ENCODE measurements at regions not wholly inside any gene's neighbourhood (a gene's known extent, or its start where the extent isn't known, plus 50 kb on each side); places are given as distances from the start of the nearest gene placed in this dataset.

DNA sequence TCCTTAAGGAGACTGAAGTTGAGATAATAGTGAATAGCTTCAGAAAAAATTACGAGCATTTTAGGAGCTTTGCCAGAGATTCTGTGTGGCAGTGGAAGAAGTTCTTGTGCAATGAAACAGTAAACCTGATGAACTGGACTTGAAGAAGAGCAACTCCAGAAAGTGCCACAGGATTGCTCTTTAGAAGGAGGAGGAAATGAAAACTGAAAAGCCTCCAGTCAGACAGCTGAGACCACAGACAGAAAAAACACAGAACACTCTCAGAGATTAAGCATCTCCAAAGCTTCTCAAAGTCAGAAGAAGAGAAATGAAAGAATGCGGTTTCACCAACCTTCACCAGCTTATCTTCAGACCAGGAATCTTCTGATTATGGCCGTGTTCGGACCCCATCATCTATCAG, 329.7 kb upstream of the CNTNAP5 start:
- TF ChIP-seq CTCF (IDR thresholded peaks at IDR 0.05) (no peak), POLR2A (IDR thresholded peaks at IDR 0.05) (no peak)
